ENCODE measurements at regions not wholly inside any gene's neighbourhood (a gene's known extent, or its start where the extent isn't known, plus 50 kb on each side); places are given as distances from the start of the nearest gene placed in this dataset.

DNA sequence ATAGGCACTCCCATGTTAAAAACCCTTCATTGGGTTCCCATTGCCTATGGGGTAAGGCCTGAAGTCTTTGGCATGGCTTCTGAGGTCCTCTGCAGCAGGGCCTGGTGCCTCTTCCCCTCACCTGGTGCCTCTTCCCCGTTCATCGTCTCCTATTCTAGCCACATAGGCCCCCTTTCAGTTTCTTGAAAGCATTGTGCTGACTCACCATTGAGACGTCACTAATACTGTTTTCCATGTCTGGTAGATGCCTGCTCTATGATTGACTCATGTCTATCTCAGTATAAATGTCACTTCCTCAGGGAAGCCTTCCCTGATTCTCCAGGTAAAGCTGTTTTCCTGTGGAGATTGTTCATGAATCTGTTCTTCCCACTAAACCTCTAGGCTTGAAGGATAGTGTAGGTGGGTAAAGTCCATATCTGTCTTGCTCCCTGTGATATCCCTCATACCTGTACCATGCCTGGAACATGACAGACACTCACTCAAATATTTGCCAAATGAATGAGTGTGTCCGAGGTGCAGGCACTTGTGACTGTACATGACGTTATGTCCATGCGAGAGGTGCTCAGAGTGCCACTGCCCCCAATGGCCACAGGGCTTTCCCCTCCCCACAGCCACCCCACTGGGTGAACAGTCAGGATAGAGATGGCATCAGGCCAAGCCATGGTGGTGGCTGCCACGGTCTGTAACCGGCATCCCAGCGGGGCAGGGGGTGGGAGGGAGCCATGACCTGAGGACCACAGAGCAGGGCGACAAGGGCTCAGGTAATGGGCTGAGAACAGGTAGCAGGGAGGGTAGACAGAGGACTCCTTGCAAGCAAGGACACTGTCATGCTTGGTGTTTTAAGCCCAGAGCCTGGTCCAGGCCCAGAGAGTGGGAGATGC, 85.2 kb upstream of the FAM20A start:
- TF ChIP-seq, protein P1, sequence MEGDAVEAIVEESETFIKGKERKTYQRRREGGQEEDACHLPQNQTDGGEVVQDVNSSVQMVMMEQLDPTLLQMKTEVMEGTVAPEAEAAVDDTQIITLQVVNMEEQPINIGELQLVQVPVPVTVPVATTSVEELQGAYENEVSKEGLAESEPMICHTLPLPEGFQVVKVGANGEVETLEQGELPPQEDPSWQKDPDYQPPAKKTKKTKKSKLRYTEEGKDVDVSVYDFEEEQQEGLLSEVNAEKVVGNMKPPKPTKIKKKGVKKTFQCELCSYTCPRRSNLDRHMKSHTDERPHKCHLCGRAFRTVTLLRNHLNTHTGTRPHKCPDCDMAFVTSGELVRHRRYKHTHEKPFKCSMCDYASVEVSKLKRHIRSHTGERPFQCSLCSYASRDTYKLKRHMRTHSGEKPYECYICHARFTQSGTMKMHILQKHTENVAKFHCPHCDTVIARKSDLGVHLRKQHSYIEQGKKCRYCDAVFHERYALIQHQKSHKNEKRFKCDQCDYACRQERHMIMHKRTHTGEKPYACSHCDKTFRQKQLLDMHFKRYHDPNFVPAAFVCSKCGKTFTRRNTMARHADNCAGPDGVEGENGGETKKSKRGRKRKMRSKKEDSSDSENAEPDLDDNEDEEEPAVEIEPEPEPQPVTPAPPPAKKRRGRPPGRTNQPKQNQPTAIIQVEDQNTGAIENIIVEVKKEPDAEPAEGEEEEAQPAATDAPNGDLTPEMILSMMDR (conservative IDR thresholded peaks at IDR 0.05 in 1 of 2, IDR thresholded peaks at IDR 0.05 in 1 of 2; ENCODE audit: extremely low read depth in 1 of 2, insufficient read depth in 1 of 2, low read depth in 1 of 2, low read length in 2 of 2): no peak
- no peak for TF ChIP-seq EZH2 (IDR thresholded peaks at IDR 0.05; ENCODE audit: borderline replicate concordance, low read length)

Data from mammary epithelial cell (primary cell).